Gastroesophageal sphincter (tissue), 3 donors: ENCODE measurements at regions not wholly inside any gene's neighbourhood (a gene's known extent, or its start where the extent isn't known, plus 50 kb on each side); places are given as distances from the start of the nearest gene placed in this dataset.

Experiments used
- CTCF ChIP-seq, 4 experiments: fragments of 200-600 bp in 2 of 4; fragments of 450-650 bp in 2 of 4; sonication (generic) in 1 of 4; IDR thresholded peaks; one replicate each; pipeline ENCODE4 v1.5.1; 2017 to 2019; ENCODE audit warnings: antibody characterized with exemption in 4 of 4, mild to moderate bottlenecking in 2 of 4, moderate library complexity in 2 of 4
- EP300 ChIP-seq: sonication (generic); formaldehyde crosslinking; IDR thresholded peaks from one replicate; pipeline ENCODE4 v1.6.1; 2017; ENCODE audit warnings: antibody characterized with exemption, mild to moderate bottlenecking
- POLR2A ChIP-seq, 2 donors: fragments of 450-650 bp; IDR thresholded peaks; one replicate each; pipeline ENCODE4 v1.6.1; 2017; ENCODE audit warnings: antibody characterized with exemption in 2 of 2, mild to moderate bottlenecking in 2 of 2, moderate library complexity in 1 of 2
- POLR2AphosphoS5 ChIP-seq: sonication (generic); formaldehyde crosslinking; IDR thresholded peaks from one replicate; pipeline ENCODE4 v1.6.1; 2017; ENCODE audit warnings: antibody characterized with exemption

- TF ChIP-seq POLR2A (IDR thresholded peaks at IDR 0.05) (no peak), CTCF (IDR thresholded peaks at IDR 0.05) (no peak), EP300 (no peak), POLR2AphosphoS5 (no peak)
Measured at GRCh38 chr9:71213633-71214032, 92.2 kb upstream of the TRPM3 start.
